H7 (cell line): ENCODE measurements at regions not wholly inside any gene's neighbourhood (a gene's known extent, or its start where the extent isn't known, plus 50 kb on each side); places are given as distances from the start of the nearest gene placed in this dataset.

Source experiments
- DNase-seq: peaks from one replicate; pipeline ENCODE4 v3.0.0; 2012
- H3K27me3 ChIP-seq: 2 replicates; pipeline ENCODE4 v1.6.0; 2011; ENCODE audit warnings: mild to moderate bottlenecking, low read length; ENCODE audit not compliant: control insufficient read depth, insufficient read depth
- H3K36me3 ChIP-seq: replicated peaks from 2 replicates; pipeline ENCODE4 v1.5.1; 2011; ENCODE audit warnings: low read length; ENCODE audit not compliant: control insufficient read depth, insufficient read depth
- H3K4me3 ChIP-seq: 2 replicates; pipeline ENCODE4 v1.5.1; 2011; ENCODE audit warnings: low read depth, mild to moderate bottlenecking, control low read depth, low read length, moderate library complexity; ENCODE audit not compliant: insufficient read depth

DNA sequence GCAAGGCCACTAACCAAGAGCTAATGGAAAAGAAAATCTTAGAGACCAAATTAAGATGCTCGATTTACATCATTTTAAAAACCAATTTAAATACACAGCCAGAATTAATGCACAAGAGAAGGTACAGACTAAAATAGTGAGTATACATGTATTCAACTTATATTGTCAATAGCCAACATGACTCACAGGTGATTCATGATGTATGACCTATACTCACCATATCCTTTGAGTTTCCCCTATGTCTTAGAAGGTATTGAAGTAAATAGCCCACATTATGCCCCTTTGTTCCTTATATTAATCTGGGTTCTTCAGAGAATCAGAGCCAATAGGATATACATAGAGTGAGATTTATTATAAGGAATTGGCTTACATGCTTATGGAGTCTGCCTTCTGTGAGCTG is 97.5 kb upstream of the ANO3 start:
- H3K4me3 ChIP-seq, result no peak overlapping the region
- no peaks in the 10 kb centered on the region for H3K36me3 ChIP-seq
- DNase-seq, result no peak
- no peaks in the 10 kb centered on the region for H3K27me3 ChIP-seq

DNA sequence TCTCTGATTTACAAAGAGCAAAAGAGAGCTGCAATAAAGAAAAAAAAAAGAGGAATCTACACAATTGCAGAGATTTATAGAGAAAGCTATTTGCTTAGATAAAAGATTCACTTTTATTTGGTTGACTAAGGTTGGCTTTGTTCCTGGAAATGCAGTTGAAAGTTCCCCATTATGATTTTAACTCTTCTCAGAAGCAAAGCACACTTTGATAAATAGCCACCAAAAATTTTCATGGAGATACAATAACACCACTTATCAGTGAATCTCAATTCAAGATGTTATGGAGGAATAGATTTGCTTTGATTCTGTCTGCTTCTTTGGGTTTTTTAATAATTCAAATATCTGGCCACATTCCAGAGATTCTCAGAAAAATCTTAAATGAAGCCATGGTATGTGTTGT is 88.5 kb upstream of the ANO3 start:
- H3K36me3 ChIP-seq, result no peaks in the 10 kb centered on the region
- no peak for DNase-seq
- no peak overlapping the region for H3K4me3 ChIP-seq
- no peaks in the 10 kb centered on the region for H3K27me3 ChIP-seq

DNA sequence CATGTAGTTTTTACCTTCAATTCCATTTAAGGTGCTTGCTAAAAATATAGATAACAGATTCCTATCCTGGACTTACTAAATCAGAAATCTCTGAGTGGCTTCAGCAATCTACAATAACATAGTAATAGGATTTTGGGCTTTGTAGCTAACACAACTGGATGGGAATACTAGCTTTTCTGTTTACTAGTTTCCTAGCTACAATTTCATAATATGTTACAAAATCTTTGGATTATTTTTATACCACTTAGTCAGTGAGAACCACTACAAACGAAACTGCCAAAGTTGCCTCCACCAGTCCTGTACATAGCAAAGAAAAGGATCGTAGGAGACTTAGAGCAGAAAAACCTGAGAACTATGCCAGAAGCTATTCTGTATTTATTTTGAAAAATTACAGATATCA is 87.7 kb upstream of the ANO3 start:
- H3K36me3 ChIP-seq, result no peaks in the 10 kb centered on the region
- H3K4me3 ChIP-seq, result no peak overlapping the region
- DNase-seq, result no peak
- no peaks in the 10 kb centered on the region for H3K27me3 ChIP-seq

DNA sequence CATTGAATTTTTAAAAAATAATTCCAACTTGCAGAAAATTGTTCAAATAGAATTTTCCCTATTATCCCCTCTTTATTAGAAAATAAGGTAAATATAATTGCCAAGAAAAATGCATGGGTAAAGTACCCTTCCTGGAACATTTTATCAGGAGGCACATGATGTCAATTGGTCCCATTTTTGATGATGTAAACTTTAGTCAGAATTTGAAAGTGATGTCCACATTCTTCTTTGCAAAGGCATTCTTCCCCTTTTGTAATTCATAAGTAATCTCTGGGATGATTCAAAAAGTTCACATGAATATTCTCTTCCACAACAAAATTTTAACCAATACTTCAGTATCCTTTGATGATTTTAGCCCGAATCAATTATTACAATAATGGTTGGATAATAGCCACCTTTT is 86.9 kb upstream of the ANO3 start:
- Histone ChIP-seq H3K27me3 (no peaks in the 10 kb centered on the region), H3K36me3 (no peaks in the 10 kb centered on the region), H3K4me3 (no peak overlapping the region)
- no peak for DNase-seq

DNA sequence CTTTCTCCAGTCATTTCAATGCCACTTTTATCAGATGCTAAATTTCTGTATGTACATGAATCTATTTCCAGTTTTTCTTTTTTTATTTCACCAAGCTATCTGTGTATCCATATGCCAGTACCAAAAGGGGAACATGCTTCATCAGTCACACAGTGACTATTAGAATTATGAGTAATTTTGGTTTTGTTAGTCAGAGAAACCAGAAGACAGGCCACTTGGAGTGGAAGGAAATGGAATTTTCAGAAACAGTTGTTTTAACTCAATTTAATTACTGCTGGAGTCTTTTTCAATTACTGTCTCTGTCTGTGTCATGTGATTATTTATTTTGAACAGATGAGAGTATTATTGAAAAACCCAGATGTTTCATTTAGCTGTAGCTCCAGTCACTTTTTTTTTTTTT is 84.6 kb upstream of the ANO3 start:
- H3K4me3 ChIP-seq, result no peak overlapping the region
- no peaks in the 10 kb centered on the region for H3K27me3 ChIP-seq
- no peaks in the 10 kb centered on the region for H3K36me3 ChIP-seq
- no peak for DNase-seq

DNA sequence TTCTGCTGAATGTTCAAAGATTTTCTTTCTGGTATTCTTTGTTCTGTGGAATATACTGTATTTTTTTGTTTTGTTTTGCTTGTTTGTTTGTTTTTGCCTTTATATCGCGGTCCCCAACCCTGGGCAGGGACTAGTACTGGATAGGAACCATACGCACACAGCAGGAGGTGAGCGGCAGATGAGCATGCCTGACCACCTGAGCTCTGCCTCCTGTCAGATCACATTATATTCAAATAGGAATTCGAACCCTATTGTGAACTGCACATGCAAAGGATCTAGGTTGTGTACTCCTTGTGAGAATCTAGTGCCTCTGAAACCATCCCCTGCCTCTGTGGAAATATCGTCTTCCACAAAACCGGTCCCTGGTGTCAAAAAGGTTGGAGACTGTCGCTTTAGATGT is 83.3 kb upstream of the ANO3 start:
- H3K36me3 ChIP-seq, result no peaks in the 10 kb centered on the region
- H3K27me3 ChIP-seq, result no peaks in the 10 kb centered on the region
- DNase-seq, result no peak
- H3K4me3 ChIP-seq, result no peak overlapping the region

DNA sequence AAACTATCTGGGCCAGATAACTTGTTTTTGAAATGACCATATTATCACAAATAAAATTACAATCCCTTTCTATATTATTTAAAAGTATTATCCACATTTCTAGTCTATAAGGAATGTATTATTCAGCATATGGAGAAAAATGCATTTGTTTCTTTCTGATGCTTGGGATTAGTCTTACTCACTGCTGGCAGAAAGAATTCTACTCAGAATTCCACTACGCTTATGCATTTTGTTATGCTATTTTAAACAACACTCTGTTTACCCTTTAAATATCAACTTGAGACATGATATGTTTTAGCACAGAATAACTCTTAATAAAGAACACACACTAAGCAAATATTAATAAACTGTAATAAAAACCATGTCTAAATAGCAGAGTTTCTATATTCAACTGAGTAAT is 77.6 kb upstream of the ANO3 start:
- H3K36me3 ChIP-seq, result no peaks in the 10 kb centered on the region
- H3K4me3 ChIP-seq, result no peak overlapping the region
- no peak for DNase-seq
- no peaks in the 10 kb centered on the region for H3K27me3 ChIP-seq

DNA sequence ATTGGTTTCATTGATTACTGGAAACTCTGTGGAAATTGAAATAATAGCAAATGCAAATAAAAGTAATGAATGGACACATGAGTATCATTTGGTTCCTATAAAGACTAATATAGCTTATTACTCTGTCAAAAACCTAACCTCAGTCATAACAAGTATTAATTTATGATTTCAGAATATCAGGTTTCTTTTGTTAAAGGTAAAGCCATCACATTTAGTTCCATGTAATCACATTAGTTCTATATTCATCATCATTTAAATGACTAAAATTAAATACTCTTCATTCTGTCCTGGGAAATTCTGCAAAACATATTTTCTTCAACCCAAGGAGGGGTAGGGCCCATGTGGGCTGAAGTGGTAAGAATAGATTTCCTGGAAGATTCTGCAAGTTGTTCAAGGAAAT is 68.2 kb upstream of the ANO3 start:
- no peak for DNase-seq
- Histone ChIP-seq H3K4me3 (no peak overlapping the region), H3K36me3 (no peaks in the 10 kb centered on the region), H3K27me3 (no peaks in the 10 kb centered on the region)

DNA sequence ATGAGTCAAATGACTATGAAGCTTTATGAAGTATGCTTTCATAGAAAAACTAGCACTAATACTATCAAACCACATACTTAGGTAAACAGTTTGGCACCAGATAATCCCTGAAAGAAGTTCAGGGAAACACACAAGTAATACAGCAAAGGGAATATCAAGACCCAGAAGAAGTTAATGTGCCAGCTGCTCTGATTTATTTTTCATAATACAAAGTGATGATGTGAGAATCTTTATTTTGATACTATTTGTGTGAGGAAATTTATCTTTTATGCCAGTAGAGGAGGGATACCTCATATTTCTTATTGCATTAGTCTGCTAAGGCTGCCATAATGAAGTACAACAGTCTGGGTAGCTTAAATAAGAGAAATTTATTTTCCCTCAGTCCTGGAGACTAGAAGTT is 67.7 kb upstream of the ANO3 start:
- H3K4me3 ChIP-seq, result no peak overlapping the region
- H3K27me3 ChIP-seq, result no peaks in the 10 kb centered on the region
- DNase-seq, result no peak
- no peaks in the 10 kb centered on the region for H3K36me3 ChIP-seq

DNA sequence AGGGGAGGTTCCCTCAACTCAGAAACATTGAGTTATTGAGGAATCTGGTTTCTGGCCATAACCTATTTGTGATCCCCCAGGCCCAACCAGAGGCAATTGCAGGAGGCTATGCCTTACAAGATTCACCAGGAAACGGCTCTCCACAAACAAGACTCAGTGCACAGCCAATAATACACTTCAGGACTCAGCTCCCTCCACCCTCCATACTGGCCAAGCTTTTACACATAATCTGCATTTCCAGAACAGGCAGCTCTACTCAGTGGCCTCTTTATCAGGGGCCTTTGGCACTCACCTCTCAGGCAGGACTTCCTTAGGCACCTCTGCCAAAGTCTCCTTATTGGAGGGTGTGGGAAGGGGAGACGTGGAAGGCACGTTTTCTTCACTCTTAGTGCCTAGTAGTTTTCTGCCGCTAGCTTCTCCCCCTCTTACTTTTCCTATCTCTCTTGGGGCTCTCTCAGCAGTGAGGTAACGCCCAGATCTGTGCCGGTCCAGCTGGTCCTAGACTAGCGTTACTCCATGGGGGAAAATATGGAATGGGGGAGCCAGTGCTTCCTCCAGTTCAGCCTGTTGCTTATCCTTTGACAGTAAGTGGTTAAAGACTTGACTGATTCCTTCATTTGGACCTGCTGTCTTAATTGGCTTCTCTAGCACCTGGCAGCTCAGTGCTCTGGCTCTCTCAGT is 62.8 kb upstream of the ANO3 start:
- Histone ChIP-seq H3K36me3 (no peaks in the 10 kb centered on the region), H3K4me3 (no peak overlapping the region), H3K27me3 (no peaks in the 10 kb centered on the region)
- no peak for DNase-seq

DNA sequence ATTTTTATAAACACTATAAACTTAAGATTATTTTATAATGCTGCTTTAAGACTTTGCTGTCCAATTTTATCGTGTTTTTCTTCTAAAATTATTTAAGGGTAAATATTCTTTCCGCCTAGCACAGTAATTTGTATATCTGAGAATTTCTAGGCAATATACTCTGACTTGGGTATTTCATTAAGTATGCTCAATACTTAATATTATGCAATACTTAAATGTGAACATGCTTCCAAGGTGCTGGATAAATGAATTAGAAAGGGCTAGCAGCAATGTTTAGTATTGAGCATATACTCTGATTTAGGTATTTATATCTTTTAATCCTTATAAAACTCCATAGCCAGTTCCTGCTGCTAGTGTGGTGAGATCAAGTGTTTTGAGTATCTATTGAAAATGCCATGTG is 60.3 kb upstream of the ANO3 start:
- Histone ChIP-seq H3K36me3 (no peaks in the 10 kb centered on the region), H3K27me3 (no peaks in the 10 kb centered on the region), H3K4me3 (no peak overlapping the region)
- DNase-seq, result no peak

DNA sequence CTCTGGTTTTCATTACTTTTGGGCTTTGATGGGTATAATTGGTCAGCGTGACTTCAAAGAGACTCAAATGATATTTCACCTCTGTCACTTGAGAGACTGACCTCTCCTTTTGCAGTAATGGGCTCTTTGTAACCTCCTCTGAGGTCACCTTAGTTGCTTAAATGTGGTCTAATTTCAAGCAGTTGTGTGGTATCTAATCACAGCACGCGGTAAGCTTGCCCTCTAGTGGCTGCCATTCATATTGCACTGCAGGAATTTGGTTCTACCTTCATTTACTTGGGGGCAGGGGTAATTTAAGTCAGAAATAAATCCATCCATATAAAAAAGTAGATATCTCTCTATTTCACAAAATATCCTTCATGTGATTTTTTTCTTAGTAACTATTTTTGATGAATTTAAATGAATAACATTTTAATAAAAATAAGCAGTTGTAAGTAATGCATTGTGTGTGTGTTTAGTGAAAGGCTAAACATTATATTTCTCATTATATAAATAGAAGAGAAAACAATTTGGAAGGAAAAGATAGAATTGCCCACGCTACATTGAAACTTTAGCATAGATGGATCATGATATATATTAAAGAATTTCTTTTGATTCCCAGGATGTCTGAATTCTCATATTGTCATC is 55.0 kb upstream of the ANO3 start:
- no peaks in the 10 kb centered on the region for H3K36me3 ChIP-seq
- peak; percentile 32 for DNase-seq
- H3K4me3 ChIP-seq, result no peak overlapping the region
- no peaks in the 10 kb centered on the region for H3K27me3 ChIP-seq

DNA sequence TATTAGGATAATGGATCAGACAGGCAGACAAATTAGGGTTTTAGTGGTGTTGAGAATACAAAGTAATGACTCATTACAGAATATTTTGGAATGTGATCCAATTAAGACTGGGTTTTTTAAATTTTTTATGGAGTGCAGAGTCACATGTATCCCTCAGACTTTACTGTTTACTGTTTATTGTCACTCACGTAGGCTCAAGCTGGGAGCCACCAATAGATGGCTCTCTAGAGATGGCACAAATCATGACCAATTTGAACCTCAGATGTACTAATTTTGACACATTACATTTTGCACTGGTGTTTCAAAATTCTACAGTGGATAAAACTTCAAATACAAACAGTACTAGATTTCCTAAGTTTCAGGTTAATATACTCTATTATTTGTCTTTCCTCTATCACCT is 53.6 kb upstream of the ANO3 start:
- H3K36me3 ChIP-seq, result no peaks in the 10 kb centered on the region
- no peaks in the 10 kb centered on the region for H3K27me3 ChIP-seq
- no peak overlapping the region for H3K4me3 ChIP-seq
- DNase-seq, result no peak
